LNCaP clone FGC (cell line): ENCODE measurements at regions not wholly inside any gene's neighbourhood (a gene's known extent, or its start where the extent isn't known, plus 50 kb on each side); places are given as distances from the start of the nearest gene placed in this dataset.
"Not testable (repeated sequence)": the region's sequence is repeated elsewhere in the genome, so short reads cannot be mapped to it uniquely, and the experiment has no call there.

Source experiments
- DNase-seq: peaks from one replicate; pipeline ENCODE4 v3.0.0-alpha.2; 2011; ENCODE audit warnings: low read depth
- H3K4me3 ChIP-seq: 2 replicates; pipeline ENCODE4 v1.5.1; 2011; ENCODE audit warnings: mild to moderate bottlenecking, low read depth, low read length, control low read depth
- CTCF ChIP-seq: IDR thresholded peaks from 2 replicates; pipeline ENCODE4 v1.5.1; 2012; ENCODE audit warnings: mild to moderate bottlenecking; ENCODE audit not compliant: control insufficient read depth, insufficient read depth; ENCODE audit errors: extremely low read depth

- no peak overlapping the region for H3K4me3 ChIP-seq
- DNase-seq: no peak
- no peak for TF ChIP-seq CTCF
Observed at GRCh38 chr18:49685231-49685942, 123.5 kb downstream of the LIPG start.

- DNase-seq, H3K4me3 ChIP-seq: not testable (repeated sequence)
Observed at GRCh38 chr18:49682803-49683190, 120.9 kb downstream of the LIPG start.

GRCh38 chr18:49682173-49682802 is 120.4 kb downstream of the LIPG start:
- TF ChIP-seq CTCF: no peak
- no peak overlapping the region for H3K4me3 ChIP-seq
- no peak for DNase-seq

- no peak overlapping the region for H3K4me3 ChIP-seq
- TF ChIP-seq CTCF: no peak
- DNase-seq: peak; percentile 86
Observed at GRCh38 chr18:49681387-49681786, 119.5 kb downstream of the LIPG start.

GRCh38 chr18:49678440-49678839 is 116.6 kb downstream of the LIPG start:
- H3K4me3 ChIP-seq: no peak overlapping the region
- DNase-seq: no peak
- no peak for TF ChIP-seq CTCF

- no peak for DNase-seq
- H3K4me3 ChIP-seq: no peak overlapping the region
- TF ChIP-seq CTCF: no peak
Observed at GRCh38 chr18:49677762-49678413, 116.0 kb downstream of the LIPG start.

- DNase-seq: no peak
- no peak overlapping the region for H3K4me3 ChIP-seq
- no peak for TF ChIP-seq CTCF
Observed at GRCh38 chr18:49677081-49677480, 115.2 kb downstream of the LIPG start.
